H1 (cell line): ENCODE measurements at regions not wholly inside any gene's neighbourhood (a gene's known extent, or its start where the extent isn't known, plus 50 kb on each side); places are given as distances from the start of the nearest gene placed in this dataset.

Source experiments
- RAD21 ChIP-seq, 2 experiments: IDR thresholded peaks in 1 of 2; conservative IDR thresholded peaks in 1 of 2; 2 replicates each; pipeline ENCODE4 v1.6.1; 2011; ENCODE audit warnings: low read depth in 2 of 2, low read length in 2 of 2, improper control_type of control experiment in 1 of 2, inconsistent platforms in 1 of 2, mild to moderate bottlenecking in 1 of 2, moderate library complexity in 1 of 2
- SUZ12 ChIP-seq: fragments of 200-600 bp; sonication (generic); IDR thresholded peaks from 2 replicates; pipeline ENCODE4 v1.6.1; 2012; ENCODE audit warnings: mild to moderate bottlenecking, inconsistent platforms, low read length, moderate library complexity, mixed read lengths
- TAF1 ChIP-seq: IDR thresholded peaks from 2 replicates; pipeline ENCODE4 v1.6.1; 2011; ENCODE audit warnings: mild to moderate bottlenecking, low read depth, low read length

- no peak for TF ChIP-seq SUZ12
- TF ChIP-seq RAD21 (IDR thresholded peaks at IDR 0.05 in 1 of 2, conservative IDR thresholded peaks at IDR 0.05 in 1 of 2; ENCODE audit: low read depth in 2 of 2, low read length in 2 of 2) = no peak
- no peak for TF ChIP-seq TAF1
Observed at GRCh38 chr16:80350061-80350460, 190.7 kb upstream of the DYNLRB2 start (continued).
